Upper lobe of left lung (tissue), 4 donors: ENCODE measurements at regions not wholly inside any gene's neighbourhood (a gene's known extent, or its start where the extent isn't known, plus 50 kb on each side); places are given as distances from the start of the nearest gene placed in this dataset.

Experiments used
- CTCF ChIP-seq, 6 experiments: fragments of 450-650 bp in 4 of 6; fragments of 200-600 bp in 2 of 6; sonication (generic) in 2 of 6; IDR thresholded peaks; one replicate each; pipeline ENCODE4 v1.5.1; 2016 to 2019; ENCODE audit warnings: antibody characterized with exemption in 6 of 6
- EP300 ChIP-seq, 4 donors: sonication (generic); formaldehyde crosslinking; IDR thresholded peaks; one replicate each; pipeline ENCODE4 v1.5.1; 2017; ENCODE audit warnings: antibody characterized with exemption in 4 of 4, control low read depth in 2 of 4
- POLR2A ChIP-seq, 4 donors: fragments of 450-650 bp; IDR thresholded peaks; one replicate each; pipeline ENCODE4 v1.5.1; 2016 to 2017; ENCODE audit warnings: antibody characterized with exemption in 4 of 4, mild to moderate bottlenecking in 2 of 4
- POLR2AphosphoS5 ChIP-seq, 2 donors: sonication (generic); formaldehyde crosslinking; IDR thresholded peaks; one replicate each; pipeline ENCODE4 v1.5.1; 2017; ENCODE audit warnings: antibody characterized with exemption in 2 of 2

GRCh38 chr22:48709976-48710375 lies 1117.7 kb downstream of the BRD1 start:
- TF ChIP-seq CTCF (IDR thresholded peaks at IDR 0.05), result no peak
- no peak for TF ChIP-seq POLR2A (IDR thresholded peaks at IDR 0.05)
- TF ChIP-seq POLR2AphosphoS5 (IDR thresholded peaks at IDR 0.05), result no peak
- TF ChIP-seq EP300 (IDR thresholded peaks at IDR 0.05), result no peak
